HG03196 (cell line): ENCODE measurements at regions not wholly inside any gene's neighbourhood (a gene's known extent, or its start where the extent isn't known, plus 50 kb on each side); places are given as distances from the start of the nearest gene placed in this dataset.
"Not testable (repeated sequence)": the region's sequence is repeated elsewhere in the genome, so short reads cannot be mapped to it uniquely, and the experiment has no call there.

Source experiments
- ATAC-seq: cut with Tn5 transposase; IDR thresholded peaks from one replicate; pipeline ENCODE4 v1.9.1; 2021; ENCODE audit not compliant: unreplicated experiment

DNA sequence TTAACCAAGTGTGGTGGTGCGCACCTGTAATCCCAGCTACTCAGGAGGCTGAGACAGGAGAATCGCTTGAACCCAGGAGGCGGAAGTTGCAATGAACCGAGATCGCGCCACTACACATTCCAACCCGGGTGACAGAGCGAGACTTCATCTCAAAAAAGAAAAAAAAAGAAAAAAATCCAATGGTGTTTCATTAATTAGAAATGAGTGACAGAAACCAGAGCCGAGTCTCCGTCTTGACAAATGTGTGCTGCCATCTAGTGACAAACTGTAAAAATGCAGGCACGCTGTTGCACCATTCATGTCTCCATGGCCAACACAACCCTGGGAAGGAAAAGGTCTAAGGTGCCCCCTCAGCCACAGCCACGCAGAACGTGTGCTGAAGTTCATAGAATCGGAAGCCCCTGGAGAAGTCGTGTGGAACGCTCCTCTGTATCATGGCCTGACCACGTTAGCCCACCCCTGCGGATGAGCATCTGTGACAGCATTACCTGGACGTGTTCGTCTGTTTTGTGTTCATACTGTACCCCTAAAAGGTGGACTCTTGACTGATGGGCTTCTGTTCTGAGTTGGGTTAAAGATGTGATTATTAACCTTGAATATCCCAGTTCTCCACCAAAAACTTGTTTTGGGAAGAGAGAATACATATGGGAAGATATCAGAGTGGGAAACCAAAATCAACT is 94.9 kb downstream of the LYZL2 start:
- no peak for ATAC-seq

DNA sequence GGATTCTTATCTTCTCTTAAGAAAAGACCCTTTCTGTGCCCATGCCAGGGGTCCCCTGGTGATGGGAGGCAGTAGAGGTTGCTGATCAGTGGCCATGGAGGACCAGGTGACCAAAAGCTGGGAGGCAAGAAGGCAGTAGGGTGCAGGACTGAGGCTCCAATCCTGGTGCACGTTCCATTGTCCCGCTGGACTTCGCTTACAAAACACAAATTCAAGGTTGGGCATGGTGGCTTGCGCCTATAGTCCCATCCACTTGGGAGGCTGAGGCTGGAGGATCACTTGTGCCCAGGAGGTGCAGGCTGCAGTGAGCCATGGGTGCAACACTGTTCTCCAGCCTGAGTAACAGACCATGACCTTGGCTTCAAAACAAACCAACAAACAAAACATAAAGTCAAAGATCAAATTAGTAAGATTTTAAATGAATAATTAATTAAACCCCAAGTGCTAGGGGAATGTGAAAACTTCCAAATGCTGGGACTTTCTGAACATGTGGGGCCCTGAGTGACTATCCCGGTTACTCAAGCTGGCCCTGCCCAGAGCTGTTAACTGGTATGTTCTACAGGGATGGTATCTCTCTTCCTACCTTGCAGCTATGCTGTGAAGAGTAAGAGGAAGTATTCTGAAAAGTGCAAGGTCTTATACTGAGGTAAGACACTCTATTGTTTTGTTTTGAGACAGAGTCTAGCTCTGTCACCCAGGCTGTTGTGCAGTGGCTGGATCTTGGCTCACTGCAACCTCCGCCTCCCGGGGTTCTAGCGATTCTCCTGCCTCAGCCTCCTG is 97.6 kb downstream of the LYZL2 start:
- ATAC-seq = no peak

DNA sequence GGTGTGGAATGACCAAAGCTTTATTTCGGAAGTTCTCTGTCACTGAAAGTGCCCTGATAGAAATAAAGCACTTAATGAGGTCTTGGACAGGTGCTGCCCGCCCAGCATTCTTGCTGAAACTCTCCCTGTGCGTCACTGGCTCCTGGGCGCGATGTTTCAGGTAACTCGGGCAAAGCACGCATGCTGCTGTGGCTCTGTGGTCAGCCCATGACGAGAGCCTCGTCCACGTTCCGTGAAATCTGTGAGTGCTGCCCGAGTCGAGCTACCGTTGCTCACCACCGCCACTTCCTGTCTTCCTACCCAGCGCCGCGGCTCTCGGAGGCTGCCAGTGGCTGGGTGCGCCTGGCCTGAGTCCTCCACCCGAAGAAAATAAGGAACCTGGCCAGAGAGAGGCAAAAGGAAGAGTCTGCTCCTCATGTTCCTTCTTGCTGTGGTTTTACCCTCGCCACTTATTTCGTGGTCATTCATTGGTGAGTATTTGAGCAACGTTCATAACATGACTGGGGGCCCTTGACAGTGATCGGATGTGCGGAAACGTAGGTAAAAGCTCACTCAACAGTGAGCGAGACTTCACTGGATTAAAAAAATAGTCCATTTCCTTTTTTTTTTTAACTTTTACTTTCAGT is 95.5 kb downstream of the MAP3K8 start:
- ATAC-seq = peak; percentile 77

DNA sequence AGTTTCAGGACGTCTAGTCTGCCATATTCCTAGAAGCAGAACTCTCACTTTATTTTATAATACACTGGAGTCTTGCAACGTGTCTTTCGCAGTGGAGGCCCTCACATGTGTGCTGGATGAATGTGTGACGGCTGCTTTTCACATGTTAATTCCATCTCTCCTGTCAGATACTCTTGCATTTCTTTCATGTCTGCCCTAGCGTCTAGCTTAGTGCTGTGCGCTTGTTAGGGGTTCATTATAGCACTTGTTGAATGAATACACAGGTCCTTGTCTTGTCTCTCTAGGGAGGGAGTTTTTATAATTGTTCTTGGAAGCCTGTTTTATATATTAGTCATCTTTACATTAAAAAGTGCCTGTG is 94.4 kb downstream of the MAP3K8 start:
- ATAC-seq = no peak

DNA sequence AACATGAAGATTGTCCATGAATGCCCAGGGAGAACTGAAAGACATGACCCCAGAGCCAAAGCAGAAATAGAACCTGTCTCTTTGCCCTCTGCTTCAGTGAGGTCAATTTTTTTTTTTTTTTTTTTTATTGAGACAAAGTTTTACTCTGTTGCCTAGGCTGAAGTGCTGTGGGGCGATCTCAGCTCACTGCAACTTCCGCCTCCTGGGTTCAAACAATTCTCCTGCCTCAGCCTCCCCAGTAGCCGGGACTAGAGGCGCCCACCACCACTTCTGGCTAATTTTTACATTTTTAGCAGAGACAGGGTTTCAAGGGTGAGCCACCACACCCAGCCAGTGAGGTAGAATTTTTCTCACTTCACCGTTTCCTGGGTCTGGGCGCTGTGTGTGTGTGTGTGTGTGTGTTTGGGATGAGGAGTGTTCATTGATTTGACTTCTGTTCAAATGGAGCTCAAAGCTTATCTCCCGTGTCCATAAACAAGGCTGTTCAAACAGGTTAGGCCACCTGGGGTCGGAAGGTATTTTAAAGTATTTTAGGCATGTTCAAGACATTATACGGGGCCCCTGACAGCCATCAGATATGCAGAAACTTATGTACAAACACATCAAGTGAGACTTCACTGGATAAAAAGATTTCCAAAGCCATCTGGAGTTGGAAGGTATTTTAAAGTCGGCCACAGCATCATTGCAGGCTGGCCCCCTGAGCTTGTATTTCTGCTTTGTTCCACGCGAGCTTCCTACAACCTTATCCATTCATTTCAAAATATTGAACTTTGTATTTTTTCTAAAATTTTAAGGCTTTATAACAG is 93.8 kb downstream of the MAP3K8 start:
- ATAC-seq = no peak

DNA sequence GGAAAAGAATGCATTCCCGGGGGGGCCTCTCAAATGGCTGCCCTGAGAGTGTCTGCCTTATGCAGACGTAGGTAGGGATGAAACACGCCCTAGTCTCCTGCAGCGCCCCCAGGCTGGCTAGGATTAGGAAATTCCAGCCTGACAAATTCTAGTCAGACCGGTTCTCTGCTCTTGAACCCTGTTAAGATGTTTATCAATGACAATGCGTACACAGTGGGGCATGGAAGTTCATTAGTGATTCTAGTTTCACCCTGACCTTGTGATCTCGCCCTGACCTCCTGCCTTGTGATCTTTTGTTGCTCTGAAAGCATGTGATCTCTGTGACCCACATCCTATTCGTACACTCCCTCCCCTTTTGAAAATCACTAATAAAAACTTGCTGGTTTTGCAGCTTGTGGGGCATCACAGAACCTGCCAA is 88.7 kb downstream of the MAP3K8 start:
- ATAC-seq = not testable (repeated sequence)

DNA sequence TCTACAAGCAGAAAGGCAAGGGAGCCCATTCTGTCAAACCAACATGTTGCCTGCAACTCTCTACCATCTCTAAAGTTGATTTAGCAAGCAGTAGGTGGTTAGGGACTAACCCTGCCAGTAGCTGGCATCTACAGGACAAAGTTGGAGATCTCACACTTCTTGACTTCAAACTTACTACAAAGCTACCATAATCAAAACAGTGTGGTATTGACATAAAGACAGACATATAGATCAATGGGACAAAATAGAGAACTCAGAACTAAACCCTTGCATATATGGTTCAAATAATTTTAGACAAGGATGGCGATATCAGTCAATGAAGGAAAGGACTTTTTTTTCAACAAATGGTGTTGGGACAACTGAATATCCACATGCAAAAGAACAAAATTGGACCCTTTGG is 84.9 kb downstream of the MAP3K8 start:
- no peak for ATAC-seq
